Fibroblast of the conjunctiva (primary cell): ENCODE measurements at regions not wholly inside any gene's neighbourhood (a gene's known extent, or its start where the extent isn't known, plus 50 kb on each side); places are given as distances from the start of the nearest gene placed in this dataset.

ENCODE experiments used
- DNase-seq: peaks from one replicate; pipeline ENCODE4 v3.0.0-alpha.2; 2010; ENCODE audit warnings: low read depth

DNA sequence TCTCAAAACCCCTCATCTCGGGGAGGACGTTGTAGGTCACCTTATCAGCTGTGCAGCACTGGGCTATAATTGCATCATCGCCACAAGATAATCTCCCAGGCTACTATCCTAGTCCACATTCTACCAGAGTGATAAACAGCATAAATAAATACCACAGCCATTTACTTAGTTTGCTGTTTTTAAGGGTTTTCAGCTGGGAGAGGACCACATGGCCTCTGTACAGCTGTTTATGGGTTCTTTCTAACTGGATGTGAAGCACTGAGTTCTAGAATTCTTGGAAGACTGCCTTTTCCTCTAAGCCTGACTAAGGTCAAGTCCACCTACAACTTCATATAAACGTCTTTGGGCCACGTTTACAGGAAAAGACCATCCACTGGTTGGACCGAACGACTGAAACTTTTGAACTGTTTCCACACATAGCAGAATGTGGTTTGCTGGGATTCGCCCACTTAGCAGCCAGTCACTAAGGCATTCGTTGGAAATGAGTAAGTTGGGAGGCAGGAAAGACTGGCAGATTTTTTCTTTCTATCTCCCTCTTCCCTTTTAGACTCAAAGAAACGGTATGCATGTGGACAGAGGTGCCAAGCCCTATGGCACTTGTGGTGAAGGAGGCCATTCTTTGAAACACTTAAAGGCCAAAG is 752.5 kb upstream of the SGCG start:
- DNase-seq: no peak

- no peak for DNase-seq
Measured at GRCh38 chr13:22432690-22433089, 748.1 kb upstream of the SGCG start.

- DNase-seq: no peak
Measured at GRCh38 chr13:22447132-22447886, 733.5 kb upstream of the SGCG start.

DNA sequence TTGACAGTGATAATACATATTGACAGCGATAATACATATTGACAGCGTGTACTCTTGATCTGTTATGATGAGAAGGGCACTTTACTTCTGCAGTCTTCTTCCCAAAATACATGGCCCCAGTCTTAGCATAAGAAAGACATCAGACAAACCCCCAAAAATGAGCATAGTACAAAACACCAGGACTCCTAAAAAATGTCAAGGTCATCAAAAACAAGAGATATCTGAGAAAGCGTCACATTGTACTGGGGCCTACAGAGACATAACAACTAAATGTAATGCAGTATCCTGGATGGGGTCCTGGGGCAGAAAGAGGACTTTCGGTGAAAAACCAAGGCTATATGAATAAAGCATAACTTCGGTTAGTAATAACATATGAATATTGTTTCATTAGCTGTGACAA is 731.5 kb upstream of the SGCG start:
- no peak for DNase-seq

- no peak for DNase-seq
Measured at GRCh38 chr13:22451327-22451741, 729.4 kb upstream of the SGCG start.

GRCh38 chr13:22454586-22454985 is 726.2 kb upstream of the SGCG start:
- no peak for DNase-seq

GRCh38 chr13:22455036-22455435 is 725.7 kb upstream of the SGCG start:
- DNase-seq: no peak

DNA sequence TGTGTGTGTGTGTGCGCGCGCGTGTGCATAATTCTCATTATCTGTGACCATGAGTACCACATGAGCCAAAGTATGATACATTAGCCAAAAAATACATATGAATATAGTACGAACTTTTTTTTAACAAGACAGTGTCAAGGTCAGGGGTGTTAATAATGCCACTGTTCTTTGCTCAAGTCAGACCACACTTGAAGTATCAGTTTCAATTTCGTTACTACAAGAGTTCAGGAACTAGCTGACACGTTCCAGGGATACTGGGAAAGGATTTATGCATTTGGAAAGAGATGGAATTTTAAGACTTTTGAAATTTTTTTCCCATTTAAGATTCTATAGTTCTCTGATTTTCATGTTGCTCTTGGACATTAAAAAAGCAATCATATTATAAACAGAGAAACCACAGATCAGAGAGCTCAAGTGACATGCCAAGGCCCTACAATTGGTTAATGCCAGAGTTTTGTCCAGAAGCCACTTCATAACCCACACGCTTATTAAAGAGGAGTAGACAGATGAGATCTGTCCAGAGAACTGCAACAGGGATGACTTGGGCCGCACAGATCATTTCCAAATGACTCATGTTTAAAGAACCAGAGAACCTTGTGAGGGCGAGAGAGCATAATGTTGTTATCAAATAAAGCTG is 718.8 kb upstream of the SGCG start:
- DNase-seq: no peak

DNA sequence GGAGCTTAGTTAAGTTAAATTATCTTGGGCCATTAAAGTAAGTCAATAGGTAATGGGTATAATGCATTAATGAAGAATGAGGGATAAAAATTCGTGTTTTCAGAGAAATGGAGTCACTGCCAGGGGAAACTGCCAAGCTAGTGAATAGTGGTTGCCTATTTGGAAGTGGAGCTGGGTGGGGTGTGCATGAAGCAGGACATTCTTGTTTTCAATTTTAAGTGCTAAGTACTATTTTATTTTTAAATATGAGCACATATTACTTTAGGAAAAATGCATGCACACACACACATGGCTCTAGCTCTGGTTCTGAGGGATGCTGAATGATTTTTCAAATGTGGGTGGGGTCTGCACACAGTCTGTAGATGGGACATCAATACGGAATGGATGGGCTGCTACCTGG is 717.7 kb upstream of the SGCG start:
- DNase-seq: no peak

DNA sequence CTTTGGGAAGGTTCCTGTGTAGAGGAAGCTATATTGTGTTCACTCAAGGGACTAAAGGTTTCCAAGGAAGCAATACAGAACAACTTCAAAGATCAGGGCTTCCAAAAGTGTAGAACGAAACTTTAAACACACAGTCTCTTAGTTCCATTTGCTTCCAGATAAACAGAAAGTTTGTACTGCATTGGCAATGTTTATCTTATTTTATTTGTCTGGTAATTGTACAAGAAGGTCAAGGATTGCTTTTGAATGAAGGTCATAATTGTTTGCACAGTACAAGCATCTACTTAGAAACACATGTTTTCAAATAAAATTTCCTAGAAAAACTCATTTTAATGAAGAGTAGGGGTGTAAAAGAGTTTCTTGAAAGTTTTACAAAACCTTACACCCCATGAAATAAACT is 712.7 kb upstream of the SGCG start:
- DNase-seq: no peak

GRCh38 chr13:22468824-22469223 is 712.0 kb upstream of the SGCG start:
- DNase-seq: no peak

DNA sequence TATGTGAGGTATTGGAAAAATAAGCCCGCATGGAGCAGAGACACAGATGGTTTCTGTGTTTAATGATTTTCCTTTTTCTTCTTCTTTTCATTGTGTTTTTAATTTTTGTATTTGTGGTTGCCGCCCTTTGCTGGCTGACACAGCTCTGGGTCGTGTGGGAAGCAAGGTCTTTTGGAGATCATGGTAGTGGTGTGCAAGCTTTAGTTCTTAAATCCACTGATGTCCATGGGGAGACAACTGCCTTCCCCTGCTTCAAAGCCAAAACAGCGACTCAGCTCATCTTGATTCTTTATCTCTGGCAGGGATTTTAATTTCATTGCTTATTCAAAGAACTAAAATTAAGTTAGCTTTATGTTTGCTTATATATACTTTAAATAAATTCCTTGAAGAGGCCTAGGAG is 711.3 kb upstream of the SGCG start:
- no peak for DNase-seq

GRCh38 chr13:22470075-22470474 is 710.7 kb upstream of the SGCG start:
- no peak for DNase-seq

DNA sequence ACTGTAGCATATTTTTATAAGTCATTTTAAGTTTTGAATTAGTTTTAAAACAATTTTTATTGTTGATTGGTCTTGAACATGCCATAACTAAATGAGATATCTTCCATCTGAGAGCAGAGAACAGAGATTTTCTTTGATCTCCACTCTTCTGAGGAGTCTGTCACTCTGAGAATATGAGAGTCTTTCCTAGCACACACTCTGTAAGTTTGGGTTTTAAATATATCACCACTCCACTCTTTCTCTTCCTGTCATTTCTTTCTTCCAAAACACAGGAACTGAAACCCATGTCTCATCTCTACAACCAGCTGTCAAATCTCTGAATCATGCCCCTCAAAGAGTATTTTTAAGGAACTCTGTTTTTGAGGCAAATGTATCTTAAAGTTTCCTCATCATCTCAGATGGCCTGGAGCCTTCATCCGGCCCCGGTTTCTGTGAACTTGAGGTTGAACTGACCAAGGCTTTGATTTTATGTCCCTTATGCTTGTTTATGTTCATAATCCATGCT is 698.2 kb upstream of the SGCG start:
- no peak for DNase-seq

- no peak for DNase-seq
Measured at GRCh38 chr13:22483276-22483675, 697.5 kb upstream of the SGCG start.

DNA sequence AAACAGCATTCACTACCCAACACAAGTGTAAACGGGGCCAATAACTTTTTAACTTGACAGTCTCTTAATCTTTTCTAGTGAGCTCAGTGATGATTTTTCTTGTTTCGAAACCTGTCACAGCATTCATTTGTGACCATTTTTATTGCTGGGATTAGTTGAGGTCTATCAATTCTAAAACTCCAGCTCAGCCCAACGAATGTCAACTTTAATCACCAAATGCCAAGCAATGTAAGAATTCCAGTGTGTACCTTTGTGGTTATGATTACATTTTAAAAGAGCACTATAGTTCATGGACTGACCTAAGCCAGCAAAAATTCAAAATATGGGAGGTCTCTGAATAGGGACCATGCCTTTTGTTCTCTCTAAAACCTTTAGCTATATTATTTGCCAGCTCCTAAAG is 694.3 kb upstream of the SGCG start:
- no peak for DNase-seq

DNA sequence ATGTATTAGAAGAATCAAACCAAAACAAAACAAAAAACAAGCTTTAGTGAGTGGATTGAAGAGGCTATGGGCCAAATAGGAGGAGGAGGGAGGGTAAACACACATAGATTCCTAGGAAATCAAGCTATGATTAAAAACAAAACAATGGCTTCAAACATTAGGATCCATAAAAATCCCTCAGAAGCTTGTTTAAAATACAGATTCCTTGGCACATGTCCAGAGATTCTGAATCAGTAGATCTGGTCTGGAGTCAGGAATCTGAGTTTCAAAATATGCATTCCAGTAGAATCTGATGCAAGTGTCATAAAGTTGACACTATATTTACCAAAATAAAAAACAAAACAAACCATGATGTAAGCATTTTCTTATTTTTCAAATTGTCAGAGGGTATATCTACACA is 692.8 kb upstream of the SGCG start:
- DNase-seq: no peak

DNA sequence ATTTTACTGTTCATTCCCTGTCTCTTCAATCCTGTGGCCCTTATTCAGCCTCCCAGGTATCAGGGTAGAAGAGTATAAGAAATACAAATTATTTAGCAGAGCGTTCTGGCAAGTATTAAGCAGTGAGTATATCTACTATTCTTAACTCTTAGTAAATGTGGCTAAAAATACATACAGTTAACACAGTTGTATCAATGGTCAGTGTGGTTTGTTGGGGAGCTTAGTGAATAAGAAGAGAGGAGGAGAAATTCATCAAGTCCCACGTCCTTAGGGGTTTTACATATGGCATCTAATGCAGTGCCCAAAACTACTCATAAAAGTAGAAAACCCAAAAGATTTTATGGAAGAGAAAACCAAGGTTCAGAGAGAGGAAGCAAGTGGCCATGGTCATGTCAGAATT is 691.0 kb upstream of the SGCG start:
- DNase-seq: no peak

DNA sequence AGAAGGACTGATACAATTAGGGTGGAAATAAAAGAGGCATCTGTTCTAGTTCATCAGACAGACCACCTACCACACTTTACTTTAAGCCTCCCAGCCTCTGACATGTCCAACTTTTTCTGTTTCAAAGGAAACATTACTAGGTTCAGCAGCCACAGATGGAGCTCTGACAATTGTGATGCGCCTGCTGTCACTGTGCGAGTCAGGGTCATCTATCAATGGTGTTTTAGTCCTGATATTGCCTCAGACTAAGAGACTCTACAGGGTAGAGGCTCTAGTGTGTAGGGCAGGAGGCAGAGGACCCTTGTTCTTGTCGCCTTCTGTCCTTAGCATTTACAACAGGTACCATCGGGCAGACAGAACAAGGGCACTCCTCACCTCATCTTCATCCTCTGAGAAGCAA is 685.0 kb upstream of the SGCG start:
- DNase-seq: no peak

DNA sequence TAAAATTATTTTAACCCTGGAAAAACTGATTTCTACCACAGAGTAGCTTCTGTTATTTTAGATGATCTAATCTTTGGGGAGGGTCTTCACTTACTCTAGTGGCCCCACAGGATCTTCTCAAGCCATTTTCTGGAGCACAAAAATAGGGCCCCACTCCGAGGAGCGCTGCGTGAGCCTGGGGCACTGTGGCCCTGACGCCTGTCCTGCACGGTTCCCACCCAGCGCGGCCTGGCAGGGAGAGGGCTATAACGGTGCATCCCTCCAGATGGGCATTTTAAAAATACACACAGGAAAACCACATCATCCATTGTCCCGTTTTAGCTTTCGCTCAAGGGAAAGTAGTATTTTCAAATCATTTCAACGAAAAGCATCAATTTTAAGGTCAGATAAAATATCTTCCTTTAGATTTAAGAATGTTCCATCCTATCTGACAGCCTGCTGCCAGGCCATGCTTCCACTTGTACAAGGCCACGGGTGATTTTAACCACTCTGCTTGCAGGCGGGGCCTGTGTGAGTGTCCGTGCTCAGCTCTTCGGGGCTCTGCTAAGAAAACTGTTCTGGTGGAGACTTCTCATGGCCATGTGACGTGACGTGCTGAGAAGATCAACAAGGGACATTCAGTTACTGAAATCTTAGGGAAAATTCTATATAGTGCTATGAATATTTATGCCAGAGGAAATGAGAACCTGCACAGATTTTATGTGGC is 683.8 kb upstream of the SGCG start:
- DNase-seq: no peak

DNA sequence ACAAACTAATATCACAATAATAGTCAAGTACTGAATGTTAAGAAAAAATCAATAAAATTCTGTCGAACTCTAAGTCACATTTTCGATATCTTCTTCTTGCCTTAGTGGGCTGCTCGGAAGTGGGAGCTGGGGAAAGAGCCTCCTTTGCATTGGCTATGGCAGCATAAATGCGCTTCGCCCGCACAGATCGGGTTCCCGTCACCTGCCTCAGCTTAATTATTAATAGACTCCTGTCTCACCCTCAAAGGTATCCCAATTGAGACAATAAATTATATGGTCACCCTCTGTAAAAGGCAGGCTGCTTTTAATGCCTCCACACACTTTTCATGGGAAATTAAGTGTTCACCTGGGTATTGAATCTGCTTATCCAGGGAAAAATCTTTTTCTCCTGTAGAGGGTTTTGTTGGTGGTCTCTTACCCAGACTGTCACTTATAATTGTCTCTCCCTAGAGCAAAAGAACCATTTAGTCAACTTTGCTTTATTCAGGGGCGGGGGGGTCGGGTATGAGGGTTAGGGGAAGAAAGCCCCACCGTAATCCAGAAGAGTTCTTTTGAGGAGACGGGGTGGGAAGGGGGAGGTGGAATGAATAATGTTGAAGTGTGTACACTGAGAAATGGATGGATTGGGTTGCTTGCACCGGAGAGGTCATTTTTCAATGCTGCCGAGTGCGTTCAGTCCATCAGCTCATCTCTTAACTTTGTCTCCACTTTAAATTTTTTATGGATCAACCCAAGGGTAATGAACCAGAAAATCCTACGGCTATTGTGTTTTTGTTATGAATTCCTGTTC is 682.6 kb upstream of the SGCG start:
- no peak for DNase-seq

DNA sequence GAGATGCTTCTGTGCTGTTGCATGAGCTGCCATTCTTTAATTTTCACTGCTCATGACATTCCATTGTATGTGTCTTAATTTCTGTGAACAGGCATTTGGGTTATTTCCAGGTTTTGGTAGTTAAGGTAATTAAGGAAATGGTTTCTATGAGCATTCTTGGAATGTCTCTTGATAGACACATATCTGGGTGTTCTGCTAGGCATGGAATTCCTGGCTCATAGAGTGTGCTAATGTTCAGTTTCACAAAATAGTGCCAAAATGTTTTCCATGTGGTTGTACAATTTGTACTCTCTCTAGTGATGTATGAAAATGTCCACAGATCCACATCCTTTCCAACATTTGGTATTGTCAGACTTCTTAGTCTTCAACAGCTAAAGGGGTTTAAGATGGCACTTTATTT is 680.9 kb upstream of the SGCG start:
- DNase-seq: no peak
